Astrocyte of the cerebellum (primary cell): ENCODE measurements at regions not wholly inside any gene's neighbourhood (a gene's known extent, or its start where the extent isn't known, plus 50 kb on each side); places are given as distances from the start of the nearest gene placed in this dataset.
"Not testable (repeated sequence)": the region's sequence is repeated elsewhere in the genome, so short reads cannot be mapped to it uniquely, and the experiment has no call there.

ENCODE experiments used
- DNase-seq: peaks from one replicate; pipeline ENCODE4 v3.0.0-alpha.2; 2011; ENCODE audit warnings: low read depth
- H3K4me3 ChIP-seq: 2 replicates; pipeline ENCODE4 v1.5.1; 2011; ENCODE audit warnings: mild to moderate bottlenecking, low read depth, low read length, moderate library complexity
- CTCF ChIP-seq: IDR thresholded peaks from 2 replicates; pipeline ENCODE4 v1.5.1; 2012; ENCODE audit warnings: low read length, low read depth, moderate library complexity, mild to moderate bottlenecking; ENCODE audit errors: missing control alignments
- in situ Hi-C: cut with HindIII; loops from 2 replicates; pipeline ENCODE4 v1.10.0; 2017; ENCODE audit warnings: low sequenced_read_pairs

- TF ChIP-seq CTCF: no peak
- no peak for DNase-seq
- no peak overlapping the region for H3K4me3 ChIP-seq
- in situ Hi-C loops: no loop called here
Observed at GRCh38 chr14:21915826-21916225, 242.2 kb upstream of the OR4E1 start.

GRCh38 chr14:21913759-21914158, 240.1 kb upstream of the OR4E1 start:
- peak; percentile 65 for TF ChIP-seq CTCF
- no peak overlapping the region for H3K4me3 ChIP-seq
- peak; percentile 31 for DNase-seq
- in situ Hi-C loops: no loop called here

GRCh38 chr14:21912367-21912766, 238.7 kb upstream of the OR4E1 start:
- in situ Hi-C loops: no loop called here
- no peak overlapping the region for H3K4me3 ChIP-seq
- no peak for DNase-seq
- TF ChIP-seq CTCF: no peak

- no peak for DNase-seq
- no peak for TF ChIP-seq CTCF
- H3K4me3 ChIP-seq: no peak overlapping the region
- in situ Hi-C loops: no loop called here
Observed at GRCh38 chr14:21911877-21912276, 238.3 kb upstream of the OR4E1 start.

- TF ChIP-seq CTCF: no peak
- no peak for DNase-seq
Observed at GRCh38 chr14:21910260-21910659, 236.6 kb upstream of the OR4E1 start.

GRCh38 chr14:21902561-21903181, 229.1 kb upstream of the OR4E1 start:
- no peak overlapping the region for H3K4me3 ChIP-seq
- in situ Hi-C loops: no loop called here
- no peak for DNase-seq
- TF ChIP-seq CTCF: no peak

More at GRCh38 chr14:21910260-21910659, 236.6 kb upstream of the OR4E1 start:
- no peak overlapping the region for H3K4me3 ChIP-seq
- in situ Hi-C loops: no loop called here

- in situ Hi-C loops, H3K4me3 ChIP-seq, DNase-seq: not testable (repeated sequence)
Observed at GRCh38 chr14:21894898-21895194, 221.2 kb upstream of the OR4E1 start.
